ENCODE measurements at regions not wholly inside any gene's neighbourhood (a gene's known extent, or its start where the extent isn't known, plus 50 kb on each side); places are given as distances from the start of the nearest gene placed in this dataset.
"Not testable (repeated sequence)": the region's sequence is repeated elsewhere in the genome, so short reads cannot be mapped to it uniquely, and the experiment has no call there.

DNA sequence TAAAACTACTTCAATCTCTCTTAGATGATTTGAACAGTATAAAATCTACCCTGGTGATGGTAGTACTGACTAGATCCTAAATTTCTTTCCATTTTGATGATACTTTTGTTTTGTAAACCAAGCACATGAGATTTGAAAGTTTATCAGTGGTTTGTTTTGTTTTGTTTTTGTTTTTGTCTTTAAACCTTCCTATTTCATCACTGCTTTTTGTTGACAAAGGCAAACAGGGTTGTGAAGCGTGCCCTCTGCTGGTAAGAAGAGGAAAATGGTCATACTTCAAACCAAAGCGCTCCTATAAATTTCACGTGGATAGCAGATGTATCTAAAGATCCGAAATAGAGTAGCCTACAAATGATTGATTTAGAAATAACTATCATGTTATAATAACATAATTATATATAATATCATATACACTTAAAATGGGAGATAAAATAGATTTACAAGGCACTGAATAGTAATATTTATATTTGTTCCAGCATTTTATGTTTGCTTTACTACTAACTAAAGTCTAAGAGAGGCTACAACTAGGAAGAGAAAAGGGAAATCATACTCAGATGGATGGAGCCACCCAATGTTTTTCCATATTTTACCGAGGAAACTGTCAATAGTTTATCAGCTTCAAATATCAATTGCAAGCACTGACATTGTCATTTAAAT is 254.0 kb upstream of the USP15 start:
- Histone ChIP-seq H3K4me2 (ENCODE audit: low read length) (no peak overlapping the region), H3K36me3 (ENCODE audit: insufficient read depth, low read length) (no peaks in the 10 kb centered on the region), H3K79me2 (ENCODE audit: insufficient read depth, low read depth, low read length) (no peaks in the 10 kb centered on the region), H3K27ac (ENCODE audit: low read depth, low read length, poor library complexity, severe bottlenecking) (no peak overlapping the region), H4K20me1 (ENCODE audit: insufficient read depth, low read length) (no peaks in the 10 kb centered on the region), H3K9me2 (ENCODE audit: insufficient read depth, low read length) (no peaks in the 10 kb centered on the region), H3K9me3 (ENCODE audit: low read length) (no peaks in the 10 kb centered on the region), H2AFZ (ENCODE audit: low read length) (no peak overlapping the region), H3K4me3 (ENCODE audit: low read depth, low read length, poor library complexity, severe bottlenecking) (no peak overlapping the region), H3K4me1 (ENCODE audit: insufficient read depth, low read length, poor library complexity, severe bottlenecking) (no peaks in the 10 kb centered on the region)
- intact Hi-C loops (cut with micrococcal nuclease; ENCODE audit: unreplicated experiment) = loop anchor here (1.0 kb wide), 1 partner anchor 186 kb away; a partner anchor contains a TSS
- peak; percentile 48 for DNase-seq (ENCODE audit: low spot score)
- BruUV-seq (replicated peaks) = no TSS peak
- POLR2A ChIA-PET = interaction anchor here (0.7 kb wide), 1 partner anchor 11 kb away, joined by 3 read pairs; no protein-coding TSS in a partner anchor
- CTCF ChIA-PET (ENCODE audit: unreplicated experiment) = no interaction called here
- TF ChIP-seq, protein P1, sequence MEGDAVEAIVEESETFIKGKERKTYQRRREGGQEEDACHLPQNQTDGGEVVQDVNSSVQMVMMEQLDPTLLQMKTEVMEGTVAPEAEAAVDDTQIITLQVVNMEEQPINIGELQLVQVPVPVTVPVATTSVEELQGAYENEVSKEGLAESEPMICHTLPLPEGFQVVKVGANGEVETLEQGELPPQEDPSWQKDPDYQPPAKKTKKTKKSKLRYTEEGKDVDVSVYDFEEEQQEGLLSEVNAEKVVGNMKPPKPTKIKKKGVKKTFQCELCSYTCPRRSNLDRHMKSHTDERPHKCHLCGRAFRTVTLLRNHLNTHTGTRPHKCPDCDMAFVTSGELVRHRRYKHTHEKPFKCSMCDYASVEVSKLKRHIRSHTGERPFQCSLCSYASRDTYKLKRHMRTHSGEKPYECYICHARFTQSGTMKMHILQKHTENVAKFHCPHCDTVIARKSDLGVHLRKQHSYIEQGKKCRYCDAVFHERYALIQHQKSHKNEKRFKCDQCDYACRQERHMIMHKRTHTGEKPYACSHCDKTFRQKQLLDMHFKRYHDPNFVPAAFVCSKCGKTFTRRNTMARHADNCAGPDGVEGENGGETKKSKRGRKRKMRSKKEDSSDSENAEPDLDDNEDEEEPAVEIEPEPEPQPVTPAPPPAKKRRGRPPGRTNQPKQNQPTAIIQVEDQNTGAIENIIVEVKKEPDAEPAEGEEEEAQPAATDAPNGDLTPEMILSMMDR (conservative IDR thresholded peaks at IDR 0.05; ENCODE audit: low read length) = peak; percentile 94
- no peak for TF ChIP-seq EZH2phosphoT487 (IDR thresholded peaks at IDR 0.05; ENCODE audit: borderline replicate concordance, low read depth, low read length)

DNA sequence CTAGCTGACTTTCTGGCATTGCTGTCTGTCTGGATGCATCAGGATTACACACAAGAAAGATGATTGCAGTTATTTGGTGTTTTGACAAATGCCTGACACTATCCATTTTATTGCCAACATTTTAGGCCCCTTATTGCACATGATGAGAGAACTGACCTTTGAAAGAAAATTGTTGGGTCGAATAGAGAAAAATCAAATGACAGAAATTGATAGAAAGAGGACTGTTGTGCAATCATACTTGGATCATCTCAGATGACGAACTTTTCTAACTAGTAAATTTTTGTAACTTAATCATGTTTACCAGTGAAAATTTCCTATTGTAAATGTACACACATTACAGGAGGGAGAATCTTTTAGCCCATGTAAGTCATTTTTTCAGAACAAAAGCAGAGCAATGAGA is 251.5 kb upstream of the USP15 start:
- intact Hi-C loops (cut with micrococcal nuclease; ENCODE audit: unreplicated experiment) = no loop called here
- DNase-seq (ENCODE audit: low spot score) = no peak
- no peak overlapping the region for H3K4me2 ChIP-seq (ENCODE audit: low read length)
- H2AFZ ChIP-seq (ENCODE audit: low read length) = no peak overlapping the region
- H3K4me3 ChIP-seq (ENCODE audit: low read depth, low read length, poor library complexity, severe bottlenecking) = no peak overlapping the region
- no TSS peak for BruUV-seq (replicated peaks)
- no peaks in the 10 kb centered on the region for H3K36me3 ChIP-seq (ENCODE audit: insufficient read depth, low read length)
- TF ChIP-seq, protein P1 (conservative IDR thresholded peaks at IDR 0.05; ENCODE audit: low read length) = no peak
- no peak for TF ChIP-seq EZH2phosphoT487 (IDR thresholded peaks at IDR 0.05; ENCODE audit: borderline replicate concordance, low read depth, low read length)
- H3K79me2 ChIP-seq (ENCODE audit: insufficient read depth, low read depth, low read length) = no peaks in the 10 kb centered on the region
- H3K4me1 ChIP-seq (ENCODE audit: insufficient read depth, low read length, poor library complexity, severe bottlenecking) = no peaks in the 10 kb centered on the region
- H3K9me3 ChIP-seq (ENCODE audit: low read length) = no peaks in the 10 kb centered on the region
- ChIA-PET CTCF (ENCODE audit: unreplicated experiment) (no interaction called here), POLR2A (no interaction called here)
- H3K27ac ChIP-seq (ENCODE audit: low read depth, low read length, poor library complexity, severe bottlenecking) = no peak overlapping the region
- H4K20me1 ChIP-seq (ENCODE audit: insufficient read depth, low read length) = no peaks in the 10 kb centered on the region
- H3K9me2 ChIP-seq (ENCODE audit: insufficient read depth, low read length) = no peaks in the 10 kb centered on the region

DNA sequence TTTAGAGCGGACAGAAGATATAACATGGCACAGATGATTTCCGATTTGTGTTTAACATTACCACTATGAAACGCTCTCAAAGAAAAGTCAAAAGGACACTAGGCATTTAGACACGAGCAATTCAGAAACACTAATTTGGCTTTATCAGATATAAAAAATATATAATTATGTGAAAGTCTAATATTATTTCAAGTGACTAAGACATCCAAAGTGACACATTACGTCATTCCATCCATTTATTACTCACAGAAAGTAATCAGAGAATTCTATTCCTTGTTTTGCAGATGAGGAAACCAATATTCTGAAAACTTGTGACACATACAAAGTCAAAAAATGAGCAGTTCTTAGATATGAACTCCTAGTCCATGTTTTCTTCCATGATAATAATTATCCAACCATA is 250.8 kb upstream of the USP15 start:
- no peaks in the 10 kb centered on the region for H3K4me1 ChIP-seq (ENCODE audit: insufficient read depth, low read length, poor library complexity, severe bottlenecking)
- TF ChIP-seq, protein P1 (conservative IDR thresholded peaks at IDR 0.05; ENCODE audit: low read length) = no peak
- no peak for TF ChIP-seq EZH2phosphoT487 (IDR thresholded peaks at IDR 0.05; ENCODE audit: borderline replicate concordance, low read depth, low read length)
- ChIA-PET POLR2A (no interaction called here), CTCF (ENCODE audit: unreplicated experiment) (no interaction called here)
- H3K4me2 ChIP-seq (ENCODE audit: low read length) = no peak overlapping the region
- no peak overlapping the region for H2AFZ ChIP-seq (ENCODE audit: low read length)
- H3K79me2 ChIP-seq (ENCODE audit: insufficient read depth, low read depth, low read length) = no peaks in the 10 kb centered on the region
- H3K4me3 ChIP-seq (ENCODE audit: low read depth, low read length, poor library complexity, severe bottlenecking) = no peak overlapping the region
- no peaks in the 10 kb centered on the region for H3K9me3 ChIP-seq (ENCODE audit: low read length)
- H3K36me3 ChIP-seq (ENCODE audit: insufficient read depth, low read length) = no peaks in the 10 kb centered on the region
- intact Hi-C loops (cut with micrococcal nuclease; ENCODE audit: unreplicated experiment) = no loop called here
- no TSS peak for BruUV-seq (replicated peaks)
- DNase-seq (ENCODE audit: low spot score) = no peak
- no peaks in the 10 kb centered on the region for H3K9me2 ChIP-seq (ENCODE audit: insufficient read depth, low read length)
- no peak overlapping the region for H3K27ac ChIP-seq (ENCODE audit: low read depth, low read length, poor library complexity, severe bottlenecking)
- no peaks in the 10 kb centered on the region for H4K20me1 ChIP-seq (ENCODE audit: insufficient read depth, low read length)

DNA sequence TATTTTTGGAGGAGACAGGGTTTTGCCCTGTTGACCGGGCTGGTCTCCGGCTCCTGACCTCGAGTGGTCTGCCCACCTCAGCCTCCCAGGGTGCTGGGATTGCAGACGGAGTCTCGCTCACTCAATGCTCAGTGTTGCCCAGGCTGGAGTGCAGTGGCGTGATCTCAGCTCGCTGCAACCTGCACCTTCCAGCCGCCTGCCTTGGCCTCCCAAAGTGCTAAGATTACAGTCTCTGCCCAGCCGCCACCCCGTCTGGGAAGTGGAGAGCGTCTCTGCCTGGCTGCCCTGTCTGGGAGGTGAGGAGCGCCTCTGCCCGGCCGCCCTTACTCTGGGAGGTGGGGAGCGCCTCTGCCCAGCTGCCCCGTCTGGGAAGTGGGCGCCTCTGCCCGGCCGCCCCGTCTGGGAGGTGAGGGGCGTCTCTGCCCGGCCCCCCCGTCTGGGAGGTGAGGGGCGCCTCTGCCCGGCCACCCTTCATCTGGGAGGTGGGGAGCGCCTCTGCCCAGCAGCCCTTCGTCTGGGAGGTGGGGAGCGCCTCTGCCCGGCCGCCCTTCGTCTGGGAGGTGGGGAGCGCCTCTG is 249.8 kb upstream of the USP15 start:
- H3K4me3 ChIP-seq (ENCODE audit: low read depth, low read length, poor library complexity, severe bottlenecking); H3K27ac ChIP-seq (ENCODE audit: low read depth, low read length, poor library complexity, severe bottlenecking); H3K9me3 ChIP-seq (ENCODE audit: low read length); H3K9me2 ChIP-seq (ENCODE audit: insufficient read depth, low read length); DNase-seq (ENCODE audit: low spot score); H3K79me2 ChIP-seq (ENCODE audit: insufficient read depth, low read depth, low read length); H3K4me2 ChIP-seq (ENCODE audit: low read length); H3K4me1 ChIP-seq (ENCODE audit: insufficient read depth, low read length, poor library complexity, severe bottlenecking); CTCF ChIA-PET (ENCODE audit: unreplicated experiment); H2AFZ ChIP-seq (ENCODE audit: low read length); POLR2A ChIA-PET; intact Hi-C loops (cut with micrococcal nuclease; ENCODE audit: unreplicated experiment); H3K36me3 ChIP-seq (ENCODE audit: insufficient read depth, low read length); BruUV-seq (replicated peaks); H4K20me1 ChIP-seq (ENCODE audit: insufficient read depth, low read length): not testable (repeated sequence)

Data from OCI-LY7 (cell line).